NCI-H774 (cell line): ENCODE measurements at regions not wholly inside any gene's neighbourhood (a gene's known extent, or its start where the extent isn't known, plus 50 kb on each side); places are given as distances from the start of the nearest gene placed in this dataset.
A peak's percentile ranks its signal among the peaks of the same experiment; 100 is the strongest.
"Not testable (repeated sequence)": the region's sequence is repeated elsewhere in the genome, so short reads cannot be mapped to it uniquely, and the experiment has no call there.

ENCODE experiments used
- DNase-seq: peaks from one replicate; lab custom pipeline; 2025; lab: John Stamatoyannopoulos, UW

- no peak for DNase-seq
Observed at GRCh38 chr2:103383541-103383940, 621.7 kb downstream of the TMEM182 start.

GRCh38 chr2:103386872-103387271, 625.0 kb downstream of the TMEM182 start:
- no peak for DNase-seq

GRCh38 chr2:103387888-103388287, 626.1 kb downstream of the TMEM182 start:
- no peak for DNase-seq

GRCh38 chr2:103396152-103396551, 634.3 kb downstream of the TMEM182 start:
- no peak for DNase-seq

- DNase-seq: no peak
Observed at GRCh38 chr2:103401621-103402020, 639.8 kb downstream of the TMEM182 start.

GRCh38 chr2:103402336-103402735, 640.5 kb downstream of the TMEM182 start:
- no peak for DNase-seq

- no peak for DNase-seq
Observed at GRCh38 chr2:103402944-103403343, 641.1 kb downstream of the TMEM182 start.

GRCh38 chr2:103403388-103403787, 641.6 kb downstream of the TMEM182 start:
- not testable (repeated sequence) for DNase-seq

- DNase-seq: no peak
Observed at GRCh38 chr2:103410221-103410620, 648.4 kb downstream of the TMEM182 start.

GRCh38 chr2:103419506-103419905, 657.7 kb downstream of the TMEM182 start:
- DNase-seq: no peak

GRCh38 chr2:103423100-103423499, 661.3 kb downstream of the TMEM182 start:
- DNase-seq: no peak

GRCh38 chr2:103427567-103427966, 665.7 kb downstream of the TMEM182 start:
- DNase-seq: no peak

- no peak for DNase-seq
Observed at GRCh38 chr2:103430191-103430590, 668.4 kb downstream of the TMEM182 start.

- no peak for DNase-seq
Observed at GRCh38 chr2:103435010-103435409, 673.2 kb downstream of the TMEM182 start.

- no peak for DNase-seq
Observed at GRCh38 chr2:103437161-103437560, 675.3 kb downstream of the TMEM182 start.

- DNase-seq: peak; percentile 19
Observed at GRCh38 chr2:103445347-103445746, 683.5 kb downstream of the TMEM182 start.

- DNase-seq: peak; percentile 19
Observed at GRCh38 chr2:103448495-103448894, 686.7 kb downstream of the TMEM182 start.

- no peak for DNase-seq
Observed at GRCh38 chr2:103451283-103451682, 689.5 kb downstream of the TMEM182 start.

- DNase-seq: no peak
Observed at GRCh38 chr2:103459283-103459682, 697.5 kb downstream of the TMEM182 start.

GRCh38 chr2:103462101-103462500, 700.3 kb downstream of the TMEM182 start:
- DNase-seq: no peak

GRCh38 chr2:103462712-103463111, 700.9 kb downstream of the TMEM182 start:
- DNase-seq: no peak

GRCh38 chr2:103464831-103465230, 703.0 kb downstream of the TMEM182 start:
- no peak for DNase-seq

GRCh38 chr2:103469800-103470199, 708.0 kb downstream of the TMEM182 start:
- DNase-seq: no peak

- no peak for DNase-seq
Observed at GRCh38 chr2:103484906-103485305, 723.1 kb downstream of the TMEM182 start.

GRCh38 chr2:103496850-103497249, 735.0 kb downstream of the TMEM182 start:
- DNase-seq: no peak
